Heart left ventricle (tissue), 16 donors: ENCODE measurements at regions not wholly inside any gene's neighbourhood (a gene's known extent, or its start where the extent isn't known, plus 50 kb on each side); places are given as distances from the start of the nearest gene placed in this dataset.

Source experiments
- ATAC-seq, 4 donors: fragments of 200-7000 bp; cut with Tn5 transposase; one replicate each; pipeline ENCODE4 v1.9.1; 2020 to 2022; ENCODE audit warnings: moderate library complexity in 4 of 4, mild to moderate bottlenecking in 3 of 4, moderate number of reproducible peaks in 1 of 4
- DNase-seq, 5 donors: peaks; one replicate each; pipeline ENCODE4 v3.0.0-alpha.2; 2020
- H3K27ac ChIP-seq, 12 donors: fragments of 200-600 bp; sonication (generic) in 4 of 12; one replicate each; pipeline versions ENCODE4 v1.5.0 to v1.8.0; 2016 to 2022; ENCODE audit warnings: mild to moderate bottlenecking in 2 of 12
- H3K27me3 ChIP-seq, 9 donors: fragments of 200-600 bp; sonication (generic) in 2 of 9; one replicate each; pipeline versions ENCODE4 v1.5.1 to v1.8.0; 2016 to 2022; ENCODE audit warnings: mild to moderate bottlenecking in 3 of 9
- H3K36me3 ChIP-seq, 9 donors: fragments of 200-600 bp; sonication (generic) in 2 of 9; one replicate each; pipeline versions ENCODE4 v1.5.0 to v1.8.0; 2018 to 2022; ENCODE audit warnings: mild to moderate bottlenecking in 2 of 9
- H3K4me1 ChIP-seq, 12 donors: fragments of 200-600 bp; sonication (generic) in 4 of 12; one replicate each; pipeline versions ENCODE4 v1.5.0 to v1.8.0; 2016 to 2022; ENCODE audit warnings: mild to moderate bottlenecking in 3 of 12
- H3K4me3 ChIP-seq, 12 donors: fragments of 200-600 bp; sonication (generic) in 4 of 12; one replicate each; pipeline versions ENCODE4 v1.5.0 to v1.8.0; 2017 to 2022; ENCODE audit warnings: mild to moderate bottlenecking in 9 of 12, moderate library complexity in 4 of 12
- H3K9me3 ChIP-seq, 12 donors: fragments of 200-600 bp; sonication (generic) in 4 of 12; one replicate each; pipeline versions ENCODE4 v1.5.0 to v1.8.0; 2016 to 2022; ENCODE audit warnings: mild to moderate bottlenecking in 1 of 12
- CTCF ChIP-seq, 12 donors: fragments of 200-600 bp; sonication (generic) in 4 of 12; IDR thresholded peaks; one replicate each; pipeline versions ENCODE4 v1.5.0 to v1.8.0; 2018 to 2022; ENCODE audit warnings: antibody characterized with exemption in 12 of 12, mild to moderate bottlenecking in 5 of 12
- POLR2A ChIP-seq, 2 donors: fragments of 450-650 bp; IDR thresholded peaks; one replicate each; pipeline ENCODE4 v1.6.1; 2017; ENCODE audit warnings: antibody characterized with exemption in 2 of 2, mild to moderate bottlenecking in 2 of 2, moderate library complexity in 2 of 2
- WGBS, 4 donors: extraction: QIAGEN DNeasy Blood & Tissue Kit in 2 of 4; methylation state at CpG; one replicate each; pipeline versions ENCODE4 v1.1.5 to v1.1.7; 2013 to 2018; 5-methylcytosine and 5-hydroxymethylcytosine counted together
- intact Hi-C, 10 donors: fragments of 100-400 bp; cut with DNase I; formaldehyde crosslinking; loops; one replicate each; pipeline versions ENCODE4 v1.11.1 to v1.14.2; 2022
- donor health status: ischemic (EF 13 %, LVEDD 7.1; RV severe dilation, severe dysfunction).
- donor health status: healthy with polysubstance abuse.
- donor health status: DM: no; HTN: yes; CAD: no.
- donor health status: DM: no; HTN: no; CAD: no.
- donor health status: ischemic (EF 25% LVEDD 6.9; RV normal size, moderate dysfunction).
- donor health status: ischemic (EF 25% LVEDD 5.7; RV mildly dilated, moderate dysfunction).
- donor health status: healthy.
- donor health status: DM: yes; HTN: yes; CAD: no.
- donor health status: ischemic (EF 35%, LVEDD 5.7; RV mildly dilated, moderate dysfunction).
- donor health status: nonischemic (EF 11% LVEDD 7.7; RV severe dilation, severe dysfunction).
- donor health status: DM: yes; HTN: yes; CAD: no.
- donor health status: PGD.
- donor health status: ischemic (EF 29% LVEDD 5.4; RV normal size, mild dysfunction).
- donor health status: nonischemic (EF 23%, LVEDD 6.1; RV moderate dilation, normal function).

- intact Hi-C loops: no loop called here
- H3K36me3 ChIP-seq: no peaks in the 10 kb centered on the region
- ATAC-seq (no peak), DNase-seq (no peak)
- TF ChIP-seq CTCF (IDR thresholded peaks at IDR 0.05) (no peak), POLR2A (IDR thresholded peaks at IDR 0.05) (no peak)
- H3K9me3 ChIP-seq: no peaks in the 10 kb centered on the region
- WGBS, 4 donors: 74 to 90% (median 85%) methylated on average over 5 of the region's 5 CpGs
- no peaks in the 10 kb centered on the region for H3K27me3 ChIP-seq
- H3K4me1 ChIP-seq: peaks cover 0 to 6% (median 0%) of the 10 kb centered on the region in 12 donors
- no peak overlapping the region for H3K27ac ChIP-seq
- no peak overlapping the region for H3K4me3 ChIP-seq
These were observed 166.6 kb upstream of the MARCKS start for GRCh38 chr6:113690281-113691259.

GRCh38 chr6:113691260-113691656 is 165.9 kb upstream of the MARCKS start:
- H3K36me3 ChIP-seq: no peaks in the 10 kb centered on the region
- no peak overlapping the region for H3K4me3 ChIP-seq
- intact Hi-C loops: no loop called here
- DNase-seq: no peak
- H3K27ac ChIP-seq: no peak overlapping the region
- ATAC-seq: no peak
- H3K27me3 ChIP-seq: no peaks in the 10 kb centered on the region
- no peak for TF ChIP-seq POLR2A (IDR thresholded peaks at IDR 0.05)
- TF ChIP-seq CTCF (IDR thresholded peaks at IDR 0.05): no peak
- no peaks in the 10 kb centered on the region for H3K9me3 ChIP-seq
- H3K4me1 ChIP-seq: peaks cover 0 to 10% (median 0%) of the 10 kb centered on the region in 12 donors
- WGBS, 4 donors: 92 to 95% (median 95%) methylated on average over 4 of the region's 4 CpGs

GRCh38 chr6:113693851-113694250 is 163.3 kb upstream of the MARCKS start:
- intact Hi-C loops: no loop called here
- H3K9me3 ChIP-seq: no peaks in the 10 kb centered on the region

More at GRCh38 chr6:113693851-113694250, 163.3 kb upstream of the MARCKS start:
- no peak overlapping the region for H3K27ac ChIP-seq
- H3K4me1 ChIP-seq: peaks cover 0 to 20% (median 0%) of the 10 kb centered on the region in 12 donors
- DNase-seq (no peak), ATAC-seq (no peak)
- no peak overlapping the region for H3K4me3 ChIP-seq
- no peaks in the 10 kb centered on the region for H3K27me3 ChIP-seq
- WGBS, 4 donors: 95 to 100% (median 98%) methylated on average over 1 of the region's 1 CpG
- no peak for TF ChIP-seq CTCF (IDR thresholded peaks at IDR 0.05)
- TF ChIP-seq POLR2A (IDR thresholded peaks at IDR 0.05): no peak
- no peaks in the 10 kb centered on the region for H3K36me3 ChIP-seq
